CD4-positive, alpha-beta T cell treated with Interleukin-2 at 100 ng/mL for 4 hours (primary cell): ENCODE measurements at regions not wholly inside any gene's neighbourhood (a gene's known extent, or its start where the extent isn't known, plus 50 kb on each side); places are given as distances from the start of the nearest gene placed in this dataset.

ENCODE experiments used
- DNase-seq: peaks from one replicate; pipeline ENCODE4 v3.0.0-alpha.2; 2020; ENCODE audit warnings: low spot score

DNA sequence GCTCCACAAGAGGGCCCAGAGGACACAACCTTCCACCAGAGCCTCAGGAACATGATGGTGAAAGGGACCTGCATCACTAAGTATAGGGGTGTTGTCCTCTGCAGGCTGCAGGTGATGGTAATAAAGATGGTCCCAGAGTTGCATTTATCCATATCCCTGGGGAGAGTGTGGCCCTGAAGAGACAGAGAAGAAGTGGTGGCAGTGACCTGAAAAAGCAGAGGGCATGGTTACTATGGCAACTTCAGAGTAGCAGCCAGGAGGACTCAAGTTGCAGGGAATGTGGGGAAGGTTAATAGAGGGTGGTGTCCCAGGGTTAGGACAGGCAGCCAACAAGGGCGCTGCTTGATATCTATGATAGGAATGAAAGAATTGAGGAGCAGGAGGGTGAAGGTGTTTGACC, 57.1 kb downstream of the HLA-A start:
- DNase-seq: no peak

DNA sequence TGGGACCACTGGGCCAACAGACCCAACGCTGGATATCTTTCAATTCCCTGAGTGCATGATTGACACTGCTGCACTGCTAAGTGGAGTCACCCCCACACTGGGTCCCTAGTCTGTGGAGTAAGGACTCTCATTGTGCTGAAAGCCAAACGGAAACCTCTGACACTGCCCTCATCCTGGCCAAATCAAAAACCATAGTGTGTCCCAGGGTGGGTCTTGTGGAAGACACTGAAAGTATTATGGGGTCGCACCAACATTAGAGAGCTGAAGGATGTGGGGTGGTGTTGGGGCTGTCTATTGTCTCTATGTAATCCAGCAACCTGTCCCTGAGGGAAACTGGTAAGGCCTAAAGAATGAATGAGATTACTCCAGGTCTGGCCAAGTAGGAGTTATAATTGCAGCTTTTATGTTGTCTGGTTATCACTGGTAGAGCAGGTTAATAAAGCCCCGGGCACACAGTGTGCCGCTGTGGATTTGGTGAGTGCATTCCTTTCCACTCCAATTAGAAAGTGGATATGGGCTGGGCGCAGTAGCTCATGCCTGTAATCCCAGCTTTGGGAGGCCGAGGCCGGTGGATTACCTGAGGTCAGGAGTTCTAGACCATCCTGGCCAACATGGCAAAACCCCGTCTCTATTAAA, 57.9 kb downstream of the HLA-A start:
- no peak for DNase-seq

GRCh38 chr6:30002871-30003270, 58.2 kb upstream of the POLR1H start:
- DNase-seq: no peak

- no peak for DNase-seq
Observed at GRCh38 chr6:30005482-30005881, 55.6 kb upstream of the POLR1H start.

- DNase-seq: peak; percentile 5
Observed at GRCh38 chr6:30006170-30007131, 54.6 kb upstream of the POLR1H start.

GRCh38 chr6:30007132-30007764, 53.8 kb upstream of the POLR1H start:
- peak; percentile 2 for DNase-seq

DNA sequence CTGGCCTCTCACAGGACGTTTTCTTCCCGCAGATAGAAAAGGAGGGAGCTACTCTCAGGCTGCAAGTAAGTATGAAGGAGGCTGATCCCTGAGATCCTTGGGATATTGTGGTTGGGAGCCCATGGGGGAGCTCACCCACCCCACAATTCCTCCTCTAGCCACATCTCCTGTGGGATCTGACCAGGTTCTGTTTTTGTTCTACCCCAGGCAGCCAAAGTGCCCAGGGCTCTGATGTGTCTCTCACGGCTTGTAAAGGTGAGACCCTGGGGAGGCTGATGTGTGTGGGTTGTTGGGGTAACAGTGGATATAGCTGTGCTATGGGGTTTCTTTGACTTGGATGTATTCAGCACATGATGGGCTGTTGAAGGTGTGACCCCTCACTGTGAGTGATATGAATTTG, 52.0 kb upstream of the POLR1H start:
- DNase-seq: no peak
